CD4-positive, alpha-beta T cell treated with Interleukin-4 for 4 hours (primary cell): ENCODE measurements at regions not wholly inside any gene's neighbourhood (a gene's known extent, or its start where the extent isn't known, plus 50 kb on each side); places are given as distances from the start of the nearest gene placed in this dataset.

Experiments
- DNase-seq: peaks from one replicate; pipeline ENCODE4 v3.0.0-alpha.2; 2020

GRCh38 chr1:201711811-201712210, 117.1 kb upstream of the IPO9 start:
- no peak for DNase-seq

- no peak for DNase-seq
Observed at GRCh38 chr1:201712387-201713085, 116.4 kb upstream of the IPO9 start.

DNA sequence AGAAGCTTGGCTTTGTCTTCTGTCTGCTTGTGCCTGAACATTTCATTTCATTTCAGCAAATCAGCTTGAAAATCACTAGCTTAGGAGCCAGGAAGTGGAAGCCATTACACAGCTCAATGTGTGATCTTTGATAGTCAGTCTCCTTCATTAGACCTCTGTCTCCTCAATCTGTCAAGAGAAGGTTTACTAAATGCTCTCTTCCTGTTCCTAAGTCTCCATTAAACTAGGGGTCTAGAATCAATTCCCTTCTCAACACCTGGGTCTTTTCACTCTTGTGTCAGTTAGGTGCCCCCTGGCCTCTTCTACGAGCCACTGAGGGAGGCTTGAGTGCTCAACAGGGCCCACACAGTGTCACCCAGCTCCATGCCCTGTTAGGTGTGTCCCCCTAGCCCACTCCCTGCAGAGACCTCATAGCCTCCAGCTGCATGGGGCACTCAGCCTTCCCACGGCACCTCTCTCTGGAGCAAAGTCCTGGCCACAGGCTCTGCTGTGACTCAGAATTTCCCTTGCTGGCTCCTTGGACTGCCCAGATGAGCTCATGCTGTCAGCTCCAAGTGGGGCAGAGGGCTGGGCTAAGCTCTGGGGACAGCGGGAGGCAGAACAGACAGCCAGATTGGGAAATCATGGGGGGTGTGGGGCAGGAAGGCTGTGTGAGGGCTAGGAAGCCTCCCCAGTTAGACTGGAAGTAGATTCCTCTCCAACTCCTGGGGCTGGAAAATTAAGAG, 115.7 kb upstream of the IPO9 start:
- DNase-seq: no peak

- DNase-seq: peak; percentile 13
Observed at GRCh38 chr1:201714542-201715329, 114.2 kb upstream of the IPO9 start.

- no peak for DNase-seq
Observed at GRCh38 chr1:201715351-201715750, 113.6 kb upstream of the IPO9 start.

DNA sequence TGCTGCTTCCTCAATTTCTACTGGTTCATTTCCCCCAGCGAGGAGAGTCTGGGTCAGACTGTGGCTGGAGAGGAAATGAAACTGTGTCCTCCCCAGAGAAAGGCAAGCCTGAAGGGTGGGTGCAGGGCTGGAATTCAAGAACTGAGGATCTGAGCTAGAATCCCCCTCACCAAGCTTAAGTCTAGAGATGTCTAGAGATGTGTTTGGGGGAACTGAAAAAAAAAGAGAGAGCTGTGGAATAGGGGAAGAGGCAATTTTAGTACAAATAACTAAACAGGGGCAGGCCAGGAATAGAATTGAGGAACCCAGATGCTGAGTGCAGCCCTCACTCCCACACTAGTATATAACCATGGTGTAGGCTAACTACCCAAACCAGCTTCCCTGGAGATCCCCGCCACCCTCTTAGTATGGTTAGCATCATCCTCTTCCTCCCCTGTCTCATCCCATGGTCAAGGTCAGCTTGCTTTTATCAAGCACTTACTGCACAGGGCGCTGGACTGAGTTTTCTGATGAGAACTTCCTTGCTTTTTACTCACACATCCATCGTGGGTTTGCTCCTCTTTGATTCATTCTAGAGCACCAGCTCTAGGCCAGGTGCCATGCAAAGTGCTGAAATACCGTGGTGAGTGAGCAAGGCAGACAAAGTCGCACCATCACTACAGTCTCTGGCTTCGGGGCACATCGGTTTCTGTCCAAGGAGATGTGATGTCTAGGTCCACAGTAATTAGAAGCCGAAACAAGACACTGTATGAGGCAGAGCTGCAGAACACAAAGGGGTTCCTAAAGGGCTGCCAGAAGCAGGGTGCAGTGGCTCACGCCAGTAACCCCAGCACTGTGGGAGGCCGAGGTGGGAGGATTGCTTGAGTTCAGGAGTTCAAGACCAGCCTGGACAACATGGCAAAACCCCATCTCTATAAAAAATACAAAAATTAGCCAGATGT, 112.9 kb upstream of the IPO9 start:
- peak; percentile 25 for DNase-seq

GRCh38 chr1:201716742-201717135, 112.2 kb upstream of the IPO9 start:
- no peak for DNase-seq

- no peak for DNase-seq
Observed at GRCh38 chr1:201717286-201717685, 111.7 kb upstream of the IPO9 start.

DNA sequence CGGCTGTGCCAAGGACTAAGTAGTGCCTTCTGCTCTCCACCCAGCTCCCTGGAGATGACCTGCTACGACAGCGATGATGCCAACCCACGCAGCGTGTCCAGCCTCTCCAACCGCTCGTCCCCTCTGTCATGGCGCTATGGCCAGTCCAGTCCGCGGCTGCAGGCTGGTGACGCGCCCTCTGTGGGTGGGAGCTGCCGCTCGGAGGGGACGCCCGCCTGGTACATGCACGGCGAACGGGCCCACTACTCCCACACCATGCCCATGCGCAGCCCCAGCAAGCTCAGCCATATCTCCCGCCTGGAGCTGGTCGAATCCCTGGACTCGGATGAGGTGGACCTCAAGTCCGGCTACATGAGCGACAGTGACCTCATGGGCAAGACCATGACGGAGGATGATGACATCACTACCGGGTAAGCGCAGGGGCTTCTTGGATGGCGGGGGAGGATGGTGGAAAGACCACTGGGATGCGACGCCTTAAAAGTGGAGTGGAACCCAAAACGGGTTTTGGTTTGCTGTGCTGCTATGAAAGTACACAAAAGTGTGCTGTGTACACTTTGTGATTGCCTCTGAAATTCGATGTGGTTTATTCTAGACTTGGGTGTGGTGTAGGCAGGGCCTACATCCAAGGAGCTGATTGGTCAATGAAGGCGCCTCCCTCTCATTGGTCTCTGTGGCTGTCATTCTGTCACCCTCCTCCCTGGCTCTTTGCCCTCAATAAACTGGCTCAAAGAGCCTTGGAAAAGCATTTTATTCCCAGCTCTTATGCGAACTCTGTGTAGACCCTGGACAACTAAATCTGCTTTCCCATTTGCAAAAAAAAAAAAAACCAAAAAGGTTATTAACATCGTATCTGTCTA, 110.4 kb upstream of the IPO9 start:
- DNase-seq: no peak

- DNase-seq: no peak
Observed at GRCh38 chr1:201719812-201720521, 109.0 kb upstream of the IPO9 start.

- DNase-seq: no peak
Observed at GRCh38 chr1:201720522-201720844, 108.5 kb upstream of the IPO9 start.

DNA sequence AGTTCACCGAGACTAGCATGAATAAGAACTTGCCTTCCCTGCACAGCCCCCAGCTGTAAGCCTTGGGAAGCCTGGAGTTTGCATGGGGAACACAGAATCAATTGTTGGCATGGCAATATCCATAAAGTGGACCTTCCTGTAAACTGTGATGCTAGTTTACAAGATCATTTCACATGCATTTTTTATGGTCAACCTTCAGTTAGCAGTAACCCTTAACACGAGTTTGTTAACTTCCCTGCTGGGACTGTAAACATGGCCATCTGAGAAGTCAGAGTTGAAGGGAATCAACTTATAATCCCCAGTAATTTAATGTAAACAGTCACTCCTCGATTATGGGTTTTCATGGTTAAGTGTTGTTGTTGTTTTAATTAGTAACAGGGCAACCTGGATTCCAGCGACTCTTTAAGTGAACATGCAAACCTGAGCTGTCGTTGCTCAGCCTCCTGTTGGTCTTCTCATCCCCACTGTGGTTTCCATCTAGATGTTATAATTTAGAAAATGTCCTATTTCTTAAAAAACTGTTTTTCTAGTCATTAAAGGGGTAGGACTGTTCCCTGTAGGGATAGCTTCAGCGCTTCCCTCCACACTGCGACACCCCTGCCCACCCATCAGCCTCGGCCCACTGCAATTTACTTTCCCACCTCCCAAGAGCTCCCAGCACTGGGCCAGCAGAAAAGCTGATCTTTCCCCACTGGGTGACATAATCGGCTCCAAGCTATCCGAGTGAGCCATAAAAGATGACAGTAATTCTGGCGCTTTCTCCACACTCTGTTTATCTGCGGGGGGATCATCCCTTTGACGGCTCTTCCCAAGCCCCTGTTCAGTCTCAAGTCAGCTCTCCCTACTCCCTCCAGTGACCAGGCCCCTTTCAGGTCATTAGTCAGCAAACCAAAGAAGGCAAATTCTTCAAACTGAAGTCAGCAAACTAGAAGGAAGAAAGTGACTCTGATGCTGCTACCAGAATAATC, 107.6 kb upstream of the IPO9 start:
- no peak for DNase-seq

- no peak for DNase-seq
Observed at GRCh38 chr1:201724039-201724765, 104.8 kb upstream of the IPO9 start.

GRCh38 chr1:201724766-201725118, 104.2 kb upstream of the IPO9 start:
- DNase-seq: no peak

GRCh38 chr1:201726700-201727099, 102.3 kb upstream of the IPO9 start:
- no peak for DNase-seq

GRCh38 chr1:201728731-201729130, 100.2 kb upstream of the IPO9 start:
- DNase-seq: no peak

- DNase-seq: no peak
Observed at GRCh38 chr1:201729973-201730608, 98.9 kb upstream of the IPO9 start.

DNA sequence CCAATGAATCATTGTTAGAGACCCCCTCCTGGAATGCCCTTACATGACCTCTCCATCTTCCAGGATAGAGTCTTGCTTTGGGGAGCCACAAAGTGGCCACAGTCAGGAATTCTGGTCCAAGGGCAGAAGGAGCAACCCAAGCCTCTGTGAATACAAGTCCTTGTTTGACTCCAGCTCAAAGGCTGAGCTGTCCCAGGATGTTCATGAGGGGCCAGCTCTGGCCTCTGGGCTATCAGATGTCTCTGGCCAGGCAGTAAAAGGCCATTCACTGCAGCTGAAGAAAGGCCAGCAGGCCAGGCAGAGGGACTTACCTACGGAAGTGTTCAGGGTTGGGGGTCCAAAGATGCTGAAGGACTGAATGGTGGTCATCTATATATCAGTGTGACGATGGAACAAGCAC, 98.3 kb upstream of the IPO9 start:
- DNase-seq: no peak

DNA sequence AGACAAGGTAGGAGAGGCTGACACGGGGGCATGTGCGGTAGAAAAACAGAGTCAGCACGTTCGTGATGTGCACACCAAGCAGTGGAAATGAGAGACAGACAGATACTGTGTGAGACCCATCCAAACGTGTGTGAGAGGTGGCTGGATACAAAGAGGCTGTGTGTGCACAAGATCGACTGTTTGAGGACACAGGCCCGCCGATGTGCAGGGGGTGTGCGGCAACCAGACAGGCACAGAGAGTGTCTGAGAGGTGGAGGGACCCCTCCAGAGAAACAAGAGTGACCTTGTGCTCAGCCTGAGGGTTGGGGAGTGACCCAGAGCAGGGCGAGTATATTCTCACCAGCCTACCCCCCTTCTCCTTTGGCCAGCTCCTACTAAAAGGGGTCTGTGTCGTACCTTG, 97.8 kb upstream of the IPO9 start:
- no peak for DNase-seq
